NCI-H2029 treated with DMSO at 0.1 percent for 48 hours (cell line): ENCODE measurements at regions not wholly inside any gene's neighbourhood (a gene's known extent, or its start where the extent isn't known, plus 50 kb on each side); places are given as distances from the start of the nearest gene placed in this dataset.

Source experiments
- DNase-seq: peaks from one replicate; lab custom pipeline; 2025; lab: John Stamatoyannopoulos, UW

GRCh38 chr4:106766519-106766918 lies 269.6 kb downstream of the DKK2 start:
- DNase-seq: no peak

GRCh38 chr4:106764774-106765173 lies 271.3 kb downstream of the DKK2 start:
- no peak for DNase-seq

DNA sequence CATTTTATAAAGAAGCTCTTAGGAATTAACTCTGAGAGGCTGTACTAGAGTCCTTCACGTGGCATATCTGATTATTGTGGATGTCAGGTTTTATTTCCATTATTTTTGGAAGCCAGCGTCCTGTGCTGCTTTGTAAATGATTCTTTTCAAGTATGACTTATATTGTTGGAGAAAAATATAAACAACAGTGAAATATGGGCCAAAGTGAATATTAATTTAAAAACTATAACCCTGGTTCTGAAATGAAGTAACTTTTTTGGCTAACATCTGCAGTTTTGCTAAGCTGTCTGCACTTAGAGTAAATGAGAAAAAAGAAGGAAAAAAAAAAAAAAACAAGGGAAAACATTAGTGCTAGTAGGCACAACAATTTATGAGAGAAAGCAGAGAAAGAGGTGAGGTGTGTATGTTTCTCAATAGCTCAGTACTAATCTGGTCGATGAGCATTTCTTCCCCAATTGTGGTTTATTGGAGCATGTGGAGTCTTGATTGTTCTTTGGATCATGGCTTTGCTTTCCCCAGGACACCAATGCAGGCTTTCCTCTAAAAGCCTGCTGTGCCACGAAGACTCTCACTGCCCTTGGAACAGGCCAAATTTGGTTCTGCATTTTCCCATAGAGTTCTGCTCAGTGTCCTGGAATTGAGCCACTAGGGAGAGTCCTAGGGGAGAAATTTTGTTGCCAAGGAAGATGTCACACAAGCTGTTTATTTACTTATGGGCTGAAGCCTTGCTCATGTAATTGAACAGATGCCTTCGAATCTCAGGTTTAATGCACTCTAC lies 273.3 kb downstream of the DKK2 start:
- DNase-seq: no peak

DNA sequence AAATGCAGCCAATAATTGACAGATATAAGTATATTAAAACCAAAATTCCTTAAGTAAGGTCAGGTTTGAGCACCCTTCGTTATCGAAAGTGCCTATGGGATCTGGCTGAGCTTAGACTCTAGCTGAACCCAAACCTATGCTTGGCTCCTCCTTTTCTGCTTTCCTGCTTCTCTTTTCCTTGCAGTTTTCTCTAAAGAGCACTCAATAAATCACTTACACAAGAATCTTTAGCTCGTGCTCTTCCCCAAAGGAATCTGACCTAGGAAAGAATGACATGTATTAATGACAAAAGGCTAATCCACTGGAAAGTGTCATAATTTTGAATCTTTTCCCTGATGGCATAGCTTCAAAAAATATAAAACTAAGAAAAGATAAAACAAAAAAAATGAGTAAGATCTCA lies 282.7 kb downstream of the DKK2 start:
- DNase-seq: no peak

DNA sequence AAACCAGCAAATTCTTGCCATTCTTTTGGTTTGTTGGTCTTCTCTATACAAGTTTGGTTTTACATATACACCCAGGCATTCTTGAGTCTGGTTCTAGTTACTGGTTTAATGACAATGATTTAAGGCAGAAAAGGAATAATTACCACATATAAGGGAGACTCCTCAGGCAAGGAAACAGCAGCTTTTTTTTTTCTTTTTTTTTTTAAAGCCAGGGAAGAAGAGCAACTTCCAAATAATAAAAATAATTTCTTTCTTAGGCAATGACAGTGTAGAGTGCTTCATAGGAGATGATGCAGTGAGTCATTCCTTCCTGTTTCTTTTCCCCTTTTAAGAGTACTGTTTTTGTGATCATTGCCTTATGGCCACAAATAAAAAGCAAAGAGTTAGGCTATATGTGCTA lies 289.7 kb downstream of the DKK2 start:
- DNase-seq: no peak

DNA sequence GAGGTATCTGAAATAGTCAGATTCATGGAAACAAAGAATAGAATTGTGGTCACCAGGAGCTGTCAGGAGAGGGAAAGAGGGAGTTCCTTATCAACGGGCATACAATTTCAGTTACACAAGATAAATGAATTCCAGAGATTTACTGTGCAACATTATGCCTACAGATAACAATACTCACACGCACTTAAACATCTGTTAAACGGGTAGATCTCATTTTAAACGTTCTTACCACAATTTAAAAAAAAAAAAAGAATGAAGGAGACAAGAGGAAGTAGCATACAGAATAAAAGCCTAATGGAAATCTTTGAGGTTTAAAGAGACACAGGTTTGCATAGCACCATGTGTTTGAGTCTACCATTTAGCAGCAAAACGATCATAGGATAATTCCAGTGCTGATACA lies 298.0 kb downstream of the DKK2 start:
- no peak for DNase-seq

- no peak for DNase-seq
Measured at GRCh38 chr4:106718548-106718947, 317.6 kb downstream of the DKK2 start.

- DNase-seq: no peak
Measured at GRCh38 chr4:106717091-106717490, 319.0 kb downstream of the DKK2 start.

GRCh38 chr4:106715825-106716224 lies 320.3 kb downstream of the DKK2 start:
- no peak for DNase-seq

DNA sequence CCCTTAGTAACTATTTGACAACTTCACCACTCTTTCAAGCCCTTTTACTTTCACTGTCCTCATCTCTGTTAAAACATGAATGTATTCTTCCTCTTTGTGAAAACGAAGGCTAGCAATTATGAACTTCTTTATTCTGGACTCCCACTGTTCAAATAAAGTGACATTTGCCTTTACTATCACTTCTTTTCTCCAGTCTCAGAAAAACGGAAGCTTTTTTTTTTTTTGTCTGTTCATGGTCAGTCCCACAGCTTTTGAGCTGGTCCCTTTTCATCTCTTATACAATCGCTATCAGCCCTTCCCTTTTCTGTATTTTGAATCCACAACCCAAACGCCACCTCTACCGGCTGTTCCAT lies 327.7 kb downstream of the DKK2 start:
- no peak for DNase-seq

GRCh38 chr4:106707776-106708463 lies 328.2 kb downstream of the DKK2 start:
- DNase-seq: no peak

- no peak for DNase-seq
Measured at GRCh38 chr4:106704253-106704870, 331.8 kb downstream of the DKK2 start.

GRCh38 chr4:106700321-106700720 lies 331.7 kb upstream of the GIMD1 start:
- DNase-seq: no peak

DNA sequence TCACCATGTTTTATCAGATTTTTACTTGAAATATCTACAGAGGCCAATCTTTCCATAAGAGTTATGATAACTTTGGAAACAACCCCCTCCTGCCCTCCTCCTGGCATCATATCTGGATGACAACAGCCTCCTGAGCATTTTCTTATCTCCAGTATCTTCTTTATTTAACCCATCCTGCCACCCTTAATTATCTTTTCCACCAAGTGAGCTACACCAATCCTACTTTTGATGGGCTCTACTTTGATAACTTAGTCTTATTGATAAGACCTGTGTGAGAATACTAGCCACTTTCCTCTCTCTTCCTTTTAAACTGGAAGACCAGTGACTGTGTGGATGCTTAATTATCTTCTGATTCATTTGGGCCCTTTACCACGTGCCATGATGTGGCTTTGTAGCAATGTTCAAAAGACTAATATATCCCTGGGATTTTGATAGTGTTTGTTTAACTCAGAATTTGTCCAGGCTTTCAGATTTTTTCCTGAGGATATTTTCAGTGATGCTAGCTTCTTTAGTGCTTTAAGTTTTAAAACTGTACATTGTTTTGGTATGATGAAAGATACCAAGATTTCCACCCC lies 330.1 kb upstream of the GIMD1 start:
- no peak for DNase-seq

DNA sequence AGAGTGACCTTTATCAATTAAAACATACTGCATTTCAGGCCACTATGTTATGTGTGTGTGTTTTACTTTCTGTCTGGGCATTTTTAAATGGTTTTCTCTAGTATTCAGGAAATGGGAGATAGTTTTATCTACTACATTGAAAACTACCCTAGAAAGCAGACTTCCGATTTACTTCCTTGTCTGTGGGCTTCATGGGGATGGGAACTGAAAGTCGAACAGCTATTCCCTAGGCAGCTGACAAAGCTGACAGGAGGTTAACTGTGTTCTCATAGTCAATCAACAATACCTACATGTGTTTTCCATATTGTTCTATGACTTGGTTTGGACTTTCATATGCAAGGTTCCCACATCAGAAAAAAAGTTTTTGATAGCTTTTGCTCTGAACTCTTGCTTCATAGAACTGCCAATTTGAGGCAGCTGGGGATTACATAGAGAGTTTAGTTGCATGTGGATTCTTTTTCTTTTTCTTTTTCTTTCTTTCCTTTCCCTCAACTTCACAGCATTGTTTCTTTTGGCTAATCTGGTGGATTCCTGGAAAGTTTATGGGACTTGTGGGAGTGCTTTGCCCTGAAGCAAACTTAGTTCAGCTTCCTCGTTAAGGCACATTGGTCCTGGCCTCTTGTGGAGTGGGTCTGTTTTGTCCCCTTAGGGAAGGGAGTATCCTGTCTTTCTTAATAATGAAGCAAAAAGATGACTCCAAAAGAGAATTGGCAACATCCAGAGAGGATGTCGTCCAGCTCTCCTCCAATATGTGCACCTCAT lies 327.1 kb upstream of the GIMD1 start:
- DNase-seq: no peak

DNA sequence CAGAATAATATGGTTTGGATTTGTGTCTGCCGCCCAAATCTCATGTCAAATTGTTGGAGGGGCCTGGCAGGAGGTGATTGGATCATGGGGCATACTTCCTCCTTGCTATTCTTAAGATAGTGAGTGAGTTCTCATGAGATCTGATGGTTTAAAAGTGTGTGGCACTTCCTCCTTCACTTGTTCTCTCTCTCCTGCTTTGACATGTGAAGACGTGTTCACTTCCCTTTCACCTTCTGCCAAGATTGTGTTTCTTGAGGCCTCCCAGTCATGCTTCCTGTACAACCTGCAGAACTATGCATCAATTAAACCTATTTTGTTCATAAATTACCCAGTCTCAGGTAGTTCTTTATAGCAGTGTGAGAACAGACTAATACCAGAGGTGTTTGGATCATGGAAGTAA lies 325.7 kb upstream of the GIMD1 start:
- no peak for DNase-seq

DNA sequence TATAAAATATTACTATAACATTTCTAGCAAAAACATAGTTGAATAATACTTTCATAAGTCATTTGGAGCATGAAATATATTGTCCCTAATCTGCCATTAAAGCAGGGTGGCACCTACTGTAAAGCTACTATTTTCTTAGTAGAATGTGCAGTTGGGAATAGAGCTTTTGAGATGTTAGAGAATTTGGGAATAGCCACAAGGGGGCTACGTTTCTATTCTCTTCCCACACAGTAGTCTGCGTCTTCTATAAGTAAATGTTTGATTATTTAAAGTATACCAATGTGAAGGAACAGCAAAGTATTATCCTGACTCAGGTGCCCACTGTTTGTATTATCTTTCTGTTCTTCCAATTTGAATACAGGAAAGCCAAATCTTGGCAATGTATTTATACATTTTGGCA lies 323.2 kb upstream of the GIMD1 start:
- no peak for DNase-seq

DNA sequence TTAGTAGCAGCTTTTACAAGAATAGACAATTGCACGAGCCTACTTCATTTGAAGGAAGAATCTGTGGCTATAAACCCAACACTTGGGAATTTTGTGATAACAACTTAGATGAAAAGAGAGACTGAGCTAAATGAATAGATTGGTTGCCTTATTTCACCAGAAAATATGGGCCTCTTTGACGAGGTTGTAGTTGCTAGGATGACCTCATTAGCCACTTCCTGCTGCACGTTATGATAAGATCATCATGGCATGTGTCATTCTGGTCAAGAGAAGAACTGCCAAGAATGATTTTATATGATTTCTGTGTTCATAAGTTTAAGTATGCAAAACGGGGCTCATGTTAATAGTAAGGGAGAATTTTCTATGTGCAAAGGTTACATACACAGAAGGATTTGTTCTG lies 321.9 kb upstream of the GIMD1 start:
- DNase-seq: no peak

DNA sequence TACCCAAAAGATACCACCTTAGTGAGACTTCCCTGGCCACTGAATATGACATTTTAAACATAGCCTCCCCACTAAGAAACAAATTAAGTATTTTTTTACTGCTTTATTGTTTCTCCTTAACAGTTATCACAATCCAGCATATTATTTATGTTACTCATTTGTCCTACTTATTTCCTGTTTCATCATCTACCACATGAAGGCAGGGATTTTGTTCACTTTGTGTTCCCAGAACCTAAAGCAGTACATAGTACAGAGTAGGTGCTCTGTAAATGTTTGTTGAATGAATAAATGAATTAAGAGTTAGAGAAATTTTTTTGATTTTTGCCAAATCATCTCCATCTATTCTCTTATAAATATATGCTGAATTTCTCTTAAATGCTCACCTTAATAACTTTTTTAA lies 318.4 kb upstream of the GIMD1 start:
- DNase-seq: no peak

GRCh38 chr4:106681381-106681921 lies 312.9 kb upstream of the GIMD1 start:
- no peak for DNase-seq

- no peak for DNase-seq
Measured at GRCh38 chr4:106679063-106679462, 310.5 kb upstream of the GIMD1 start.

- DNase-seq: no peak
Measured at GRCh38 chr4:106677213-106677612, 308.6 kb upstream of the GIMD1 start.
